ENCODE measurements at regions not wholly inside any gene's neighbourhood (a gene's known extent, or its start where the extent isn't known, plus 50 kb on each side); places are given as distances from the start of the nearest gene placed in this dataset.

DNA sequence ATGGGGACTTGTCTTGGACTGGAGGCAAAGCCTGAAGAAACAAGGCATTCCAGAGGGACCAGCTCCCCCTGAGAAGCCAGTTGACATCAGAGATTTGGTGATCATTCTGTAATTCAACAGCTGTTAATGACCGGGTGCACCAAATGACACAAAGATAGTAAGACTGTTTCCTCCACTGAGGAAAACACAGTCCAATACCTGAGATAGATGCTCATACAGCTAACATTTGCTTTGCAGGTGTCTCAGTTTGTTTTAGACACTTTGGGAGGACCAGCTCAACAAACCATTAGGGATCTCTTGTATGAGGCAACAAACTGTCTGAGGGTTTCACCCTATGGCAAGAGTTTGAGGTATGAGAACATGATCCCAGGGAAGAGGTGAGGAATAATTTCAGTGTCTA lies 237.2 kb upstream of the PLET1 start (continued):
- TF ChIP-seq, protein P1, sequence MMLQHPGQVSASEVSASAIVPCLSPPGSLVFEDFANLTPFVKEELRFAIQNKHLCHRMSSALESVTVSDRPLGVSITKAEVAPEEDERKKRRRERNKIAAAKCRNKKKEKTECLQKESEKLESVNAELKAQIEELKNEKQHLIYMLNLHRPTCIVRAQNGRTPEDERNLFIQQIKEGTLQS (IDR thresholded peaks at IDR 0.05): no peak
- TF ChIP-seq NR2F2 (IDR thresholded peaks at IDR 0.05): no peak
- TF ChIP-seq HNF4A (conservative IDR thresholded peaks at IDR 0.05): no peak
- no peak for TF ChIP-seq GABPA (IDR thresholded peaks at IDR 0.05 in 1 of 2, conservative IDR thresholded peaks at IDR 0.05 in 1 of 2)

DNA sequence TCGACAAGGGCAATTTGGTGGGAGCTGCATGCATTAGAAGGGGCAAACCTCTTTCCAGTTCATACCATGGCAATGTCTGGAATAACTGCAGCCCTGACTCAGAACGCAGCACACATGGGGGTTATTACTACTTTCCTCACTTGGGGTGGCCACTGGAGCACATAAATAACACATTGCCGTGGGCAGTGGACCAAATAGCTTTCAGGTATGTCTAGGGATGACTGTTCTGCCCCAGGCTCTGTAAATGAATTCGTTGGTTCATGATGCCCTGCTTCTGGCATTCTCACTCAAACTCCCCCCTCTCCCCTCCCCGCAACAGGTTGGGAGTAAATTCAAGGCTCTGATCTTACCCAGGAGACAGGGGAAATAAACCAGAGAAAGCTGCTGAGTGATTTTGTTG lies 238.0 kb upstream of the PLET1 start:
- 68% methylated on average over 5 of the region's 5 CpGs for WGBS
- Histone ChIP-seq H3K9ac (ENCODE audit: low read depth in 1 of 2, low read length in 2 of 2) (no peak overlapping the region), H3K4me1 (ENCODE audit: control insufficient read depth in 4 of 4, insufficient read depth in 4 of 4, low read length in 3 of 4) (no peaks in the 10 kb centered on the region), H3K27me3 (ENCODE audit: control insufficient read depth in 4 of 4, insufficient read depth in 4 of 4, low read length in 3 of 4) (no peaks in the 10 kb centered on the region), H3K9me3 (ENCODE audit: control insufficient read depth in 4 of 4, low read length in 3 of 4) (no peaks in the 10 kb centered on the region), H3K36me3 (ENCODE audit: control insufficient read depth in 4 of 4, insufficient read depth in 3 of 4, low read depth in 1 of 4, low read length in 3 of 4) (no peaks in the 10 kb centered on the region), H3K27ac (ENCODE audit: low read depth in 1 of 2, low read length in 2 of 2) (no peak overlapping the region), H3K4me3 (ENCODE audit: low read depth in 1 of 3, low read length in 3 of 3) (no peak overlapping the region)
- no peak for DNase-seq (ENCODE audit: low spot score)
- TF ChIP-seq, protein P2, sequence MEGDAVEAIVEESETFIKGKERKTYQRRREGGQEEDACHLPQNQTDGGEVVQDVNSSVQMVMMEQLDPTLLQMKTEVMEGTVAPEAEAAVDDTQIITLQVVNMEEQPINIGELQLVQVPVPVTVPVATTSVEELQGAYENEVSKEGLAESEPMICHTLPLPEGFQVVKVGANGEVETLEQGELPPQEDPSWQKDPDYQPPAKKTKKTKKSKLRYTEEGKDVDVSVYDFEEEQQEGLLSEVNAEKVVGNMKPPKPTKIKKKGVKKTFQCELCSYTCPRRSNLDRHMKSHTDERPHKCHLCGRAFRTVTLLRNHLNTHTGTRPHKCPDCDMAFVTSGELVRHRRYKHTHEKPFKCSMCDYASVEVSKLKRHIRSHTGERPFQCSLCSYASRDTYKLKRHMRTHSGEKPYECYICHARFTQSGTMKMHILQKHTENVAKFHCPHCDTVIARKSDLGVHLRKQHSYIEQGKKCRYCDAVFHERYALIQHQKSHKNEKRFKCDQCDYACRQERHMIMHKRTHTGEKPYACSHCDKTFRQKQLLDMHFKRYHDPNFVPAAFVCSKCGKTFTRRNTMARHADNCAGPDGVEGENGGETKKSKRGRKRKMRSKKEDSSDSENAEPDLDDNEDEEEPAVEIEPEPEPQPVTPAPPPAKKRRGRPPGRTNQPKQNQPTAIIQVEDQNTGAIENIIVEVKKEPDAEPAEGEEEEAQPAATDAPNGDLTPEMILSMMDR (IDR thresholded peaks at IDR 0.05; ENCODE audit: low read depth, low read length, missing input control): no peak
- TF ChIP-seq YY1 (IDR thresholded peaks at IDR 0.05): no peak
- TF ChIP-seq, protein P1 (IDR thresholded peaks at IDR 0.05): no peak
- no peak for TF ChIP-seq GABPA (IDR thresholded peaks at IDR 0.05 in 1 of 2, conservative IDR thresholded peaks at IDR 0.05 in 1 of 2)
- no peak for TF ChIP-seq FOXA1 (IDR thresholded peaks at IDR 0.05)
- no peak for TF ChIP-seq HNF4A (conservative IDR thresholded peaks at IDR 0.05)
- TF ChIP-seq EGR1 (IDR thresholded peaks at IDR 0.05; ENCODE audit: low read depth in 2 of 2): no peak
- TF ChIP-seq REST (IDR thresholded peaks at IDR 0.05): no peak
- TF ChIP-seq FOXA2 (IDR thresholded peaks at IDR 0.05): no peak

DNA sequence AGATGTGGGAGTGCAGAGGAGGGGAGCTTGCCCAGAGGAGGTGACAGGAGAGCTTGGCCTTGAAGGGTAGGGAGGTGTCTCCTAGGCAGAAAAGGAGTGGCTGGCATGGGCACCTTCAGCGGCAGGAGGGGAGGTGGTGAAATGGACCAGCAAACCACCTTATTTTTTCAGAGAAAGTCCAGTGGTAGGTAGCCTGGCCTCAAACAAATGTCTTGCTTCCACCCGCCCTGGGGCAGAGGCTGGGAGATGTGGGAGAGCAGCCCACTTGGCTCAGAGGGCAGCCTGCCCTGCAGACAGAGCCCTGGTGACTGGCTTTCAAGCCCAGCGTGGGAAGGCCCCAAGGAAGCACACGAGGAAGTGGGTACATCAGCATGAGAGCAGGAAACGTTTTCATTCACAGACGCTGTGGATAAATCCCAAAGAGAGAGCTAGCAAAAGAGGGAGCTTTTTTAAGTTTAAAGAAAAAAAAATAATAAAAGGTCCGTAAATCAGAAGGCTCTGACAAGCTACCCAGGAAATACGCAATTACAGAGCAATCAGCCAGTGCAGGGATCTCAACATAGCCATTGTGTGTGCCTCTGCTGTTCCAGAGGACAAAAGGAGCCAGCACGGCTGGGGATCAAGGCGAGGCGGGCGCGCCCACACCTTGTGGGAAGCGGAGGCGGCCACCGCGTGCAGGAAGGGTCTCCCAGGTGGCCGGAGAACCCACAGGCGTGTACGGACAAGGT lies 238.7 kb upstream of the PLET1 start:
- WGBS: 71% methylated on average over 20 of the region's 20 CpGs
- Histone ChIP-seq H3K9ac (ENCODE audit: low read depth in 1 of 2, low read length in 2 of 2) (no peak overlapping the region), H3K27me3 (ENCODE audit: control insufficient read depth in 4 of 4, insufficient read depth in 4 of 4, low read length in 3 of 4) (no peaks in the 10 kb centered on the region), H3K36me3 (ENCODE audit: control insufficient read depth in 4 of 4, insufficient read depth in 3 of 4, low read depth in 1 of 4, low read length in 3 of 4) (no peaks in the 10 kb centered on the region), H3K9me3 (ENCODE audit: control insufficient read depth in 4 of 4, low read length in 3 of 4) (no peaks in the 10 kb centered on the region), H3K4me3 (ENCODE audit: low read depth in 1 of 3, low read length in 3 of 3) (no peak overlapping the region), H3K27ac (ENCODE audit: low read depth in 1 of 2, low read length in 2 of 2) (no peak overlapping the region), H3K4me1 (ENCODE audit: control insufficient read depth in 4 of 4, insufficient read depth in 4 of 4, low read length in 3 of 4) (no peaks in the 10 kb centered on the region)
- DNase-seq (ENCODE audit: low spot score): no peak
- TF ChIP-seq, protein P2 (IDR thresholded peaks at IDR 0.05; ENCODE audit: low read depth, low read length, missing input control): no peak
- no peak for TF ChIP-seq TAF1 (conservative IDR thresholded peaks at IDR 0.05)
- TF ChIP-seq, protein P3, sequence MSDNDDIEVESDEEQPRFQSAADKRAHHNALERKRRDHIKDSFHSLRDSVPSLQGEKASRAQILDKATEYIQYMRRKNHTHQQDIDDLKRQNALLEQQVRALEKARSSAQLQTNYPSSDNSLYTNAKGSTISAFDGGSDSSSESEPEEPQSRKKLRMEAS (IDR thresholded peaks at IDR 0.05): no peak
- no peak for TF ChIP-seq REST (IDR thresholded peaks at IDR 0.05)
- TF ChIP-seq JUND (IDR thresholded peaks at IDR 0.05): no peak
- TF ChIP-seq FOXA2 (IDR thresholded peaks at IDR 0.05): no peak
- no peak for TF ChIP-seq NR2F2 (IDR thresholded peaks at IDR 0.05)
- TF ChIP-seq HNF4G (IDR thresholded peaks at IDR 0.05): no peak
- TF ChIP-seq RAD21 (IDR thresholded peaks at IDR 0.05): no peak
- no peak for TF ChIP-seq RXRA (IDR thresholded peaks at IDR 0.05)
- no peak for TF ChIP-seq GABPA (IDR thresholded peaks at IDR 0.05 in 1 of 2, conservative IDR thresholded peaks at IDR 0.05 in 1 of 2)
- TF ChIP-seq YY1 (IDR thresholded peaks at IDR 0.05): no peak
- TF ChIP-seq EGR1 (IDR thresholded peaks at IDR 0.05; ENCODE audit: low read depth in 2 of 2): no peak
- TF ChIP-seq HNF4A (conservative IDR thresholded peaks at IDR 0.05): no peak

All from liver (tissue), 8 donors.